Breast epithelium (tissue), 4 donors: ENCODE measurements at regions not wholly inside any gene's neighbourhood (a gene's known extent, or its start where the extent isn't known, plus 50 kb on each side); places are given as distances from the start of the nearest gene placed in this dataset.

Source experiments
- DNase-seq, 2 donors: peaks; one replicate each; pipeline ENCODE4 v3.0.0-alpha.2; 2019; ENCODE audit warnings: low spot score in 2 of 2
- H3K27ac ChIP-seq, 2 donors: fragments of 200-600 bp; sonication (generic) in 1 of 2; one replicate each; pipeline ENCODE4 v1.5.1; 2016 to 2019; ENCODE audit warnings: mild to moderate bottlenecking in 1 of 2
- H3K27me3 ChIP-seq, 2 donors: fragments of 200-600 bp; sonication (generic) in 1 of 2; one replicate each; pipeline versions ENCODE4 v1.5.1 to v1.6.0; 2017 to 2019; ENCODE audit warnings: control low read depth in 1 of 2, mild to moderate bottlenecking in 1 of 2
- H3K36me3 ChIP-seq: fragments of 200-600 bp; one replicate; pipeline ENCODE4 v1.5.1; 2019
- H3K4me1 ChIP-seq, 2 donors: fragments of 200-600 bp; sonication (generic); one replicate each; pipeline ENCODE4 v1.5.1; 2016 to 2019; ENCODE audit warnings: control low read depth in 1 of 2
- H3K4me3 ChIP-seq, 3 donors: fragments of 200-600 bp; sonication (generic); 1 replicate in 2 of 3; 2 replicates in 1 of 3; pipeline ENCODE4 v1.5.1; 2016 to 2019; ENCODE audit warnings: mild to moderate bottlenecking in 3 of 3, moderate library complexity in 2 of 3
- H3K9me3 ChIP-seq, 2 donors: fragments of 200-600 bp; sonication (generic) in 1 of 2; one replicate each; pipeline ENCODE4 v1.5.1; 2016 to 2019; ENCODE audit warnings: control low read depth in 1 of 2
- POLR2A ChIP-seq: fragments of 450-650 bp; IDR thresholded peaks from one replicate; pipeline ENCODE4 v1.6.1; 2016; ENCODE audit warnings: antibody characterized with exemption, mild to moderate bottlenecking, moderate library complexity
- POLR2AphosphoS5 ChIP-seq, 3 donors: sonication (generic); formaldehyde crosslinking; IDR thresholded peaks; one replicate each; pipeline ENCODE4 v1.6.1; 2017; ENCODE audit warnings: antibody characterized with exemption in 3 of 3
- intact Hi-C: fragments of 100-400 bp; cut with DNase I; formaldehyde crosslinking; loops from one replicate; pipeline ENCODE4 v1.15.1; 2023; ENCODE audit warnings: low total_unique reads
- TF ChIP-seq, protein P1 (sequence below), 3 donors: fragments of 450-650 bp; IDR thresholded peaks; one replicate each; pipeline ENCODE4 v1.5.1; 2016 to 2017; ENCODE audit warnings: antibody characterized with exemption in 3 of 3, mild to moderate bottlenecking in 3 of 3, moderate library complexity in 3 of 3

DNA sequence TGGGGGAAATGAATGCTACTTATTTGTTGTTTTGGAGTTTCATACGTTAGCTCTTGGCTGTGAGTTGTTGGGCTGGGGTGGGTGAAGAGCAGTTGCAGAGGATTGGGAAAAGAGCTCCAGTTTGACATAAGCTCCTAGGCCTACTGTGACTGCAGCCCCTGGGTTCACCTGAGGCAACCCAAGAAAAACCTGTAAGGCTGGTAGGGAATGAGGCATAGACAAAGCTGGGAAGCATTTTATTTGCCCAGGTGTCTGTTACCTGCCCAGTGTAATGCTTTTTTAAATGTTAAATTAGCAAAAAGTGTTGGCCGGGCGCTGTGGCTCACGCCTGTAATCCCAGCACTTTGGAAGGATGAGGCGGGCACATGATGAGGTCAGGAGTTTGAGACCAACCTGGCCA, 160.0 kb downstream of the FHIP1A start:
- Histone ChIP-seq H3K36me3 (no peaks in the 10 kb centered on the region), H3K27me3 (no peaks in the 10 kb centered on the region), H3K9me3 (no peaks in the 10 kb centered on the region), H3K4me3 (no peak overlapping the region), H3K4me1 (no peaks in the 10 kb centered on the region), H3K27ac (no peak overlapping the region)
- TF ChIP-seq POLR2A (no peak), POLR2AphosphoS5 (IDR thresholded peaks at IDR 0.05) (no peak)
- TF ChIP-seq, protein P1, sequence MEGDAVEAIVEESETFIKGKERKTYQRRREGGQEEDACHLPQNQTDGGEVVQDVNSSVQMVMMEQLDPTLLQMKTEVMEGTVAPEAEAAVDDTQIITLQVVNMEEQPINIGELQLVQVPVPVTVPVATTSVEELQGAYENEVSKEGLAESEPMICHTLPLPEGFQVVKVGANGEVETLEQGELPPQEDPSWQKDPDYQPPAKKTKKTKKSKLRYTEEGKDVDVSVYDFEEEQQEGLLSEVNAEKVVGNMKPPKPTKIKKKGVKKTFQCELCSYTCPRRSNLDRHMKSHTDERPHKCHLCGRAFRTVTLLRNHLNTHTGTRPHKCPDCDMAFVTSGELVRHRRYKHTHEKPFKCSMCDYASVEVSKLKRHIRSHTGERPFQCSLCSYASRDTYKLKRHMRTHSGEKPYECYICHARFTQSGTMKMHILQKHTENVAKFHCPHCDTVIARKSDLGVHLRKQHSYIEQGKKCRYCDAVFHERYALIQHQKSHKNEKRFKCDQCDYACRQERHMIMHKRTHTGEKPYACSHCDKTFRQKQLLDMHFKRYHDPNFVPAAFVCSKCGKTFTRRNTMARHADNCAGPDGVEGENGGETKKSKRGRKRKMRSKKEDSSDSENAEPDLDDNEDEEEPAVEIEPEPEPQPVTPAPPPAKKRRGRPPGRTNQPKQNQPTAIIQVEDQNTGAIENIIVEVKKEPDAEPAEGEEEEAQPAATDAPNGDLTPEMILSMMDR (IDR thresholded peaks at IDR 0.05), result no peak
- no peak for DNase-seq
- intact Hi-C loops, result no loop called here

DNA sequence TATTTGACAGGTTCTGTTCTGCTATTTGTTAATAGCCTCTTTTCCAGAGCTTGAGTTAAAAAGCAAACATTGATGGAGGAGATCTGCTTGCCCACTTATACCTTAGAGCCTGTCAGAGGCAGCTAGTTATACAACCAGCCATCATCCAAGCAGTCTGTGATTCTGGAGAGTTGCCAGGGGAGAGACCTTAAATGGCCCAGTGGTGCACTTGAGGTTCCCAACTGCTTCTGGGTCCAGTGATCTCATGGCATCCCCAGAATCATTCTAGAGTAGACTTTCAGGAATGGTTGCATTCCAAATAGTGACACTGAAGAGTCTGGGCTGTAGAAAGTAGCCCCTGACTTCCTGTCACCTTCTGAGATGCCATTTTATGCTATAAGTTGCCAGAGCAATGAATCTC, 160.7 kb downstream of the FHIP1A start:
- Histone ChIP-seq H3K27ac (no peak overlapping the region), H3K36me3 (no peaks in the 10 kb centered on the region), H3K4me3 (no peak overlapping the region), H3K4me1 (no peaks in the 10 kb centered on the region), H3K27me3 (no peaks in the 10 kb centered on the region), H3K9me3 (no peaks in the 10 kb centered on the region)
- no peak for DNase-seq
- TF ChIP-seq POLR2AphosphoS5 (IDR thresholded peaks at IDR 0.05) (no peak), POLR2A (no peak)
- TF ChIP-seq, protein P1 (IDR thresholded peaks at IDR 0.05), result no peak
- intact Hi-C loops, result no loop called here

DNA sequence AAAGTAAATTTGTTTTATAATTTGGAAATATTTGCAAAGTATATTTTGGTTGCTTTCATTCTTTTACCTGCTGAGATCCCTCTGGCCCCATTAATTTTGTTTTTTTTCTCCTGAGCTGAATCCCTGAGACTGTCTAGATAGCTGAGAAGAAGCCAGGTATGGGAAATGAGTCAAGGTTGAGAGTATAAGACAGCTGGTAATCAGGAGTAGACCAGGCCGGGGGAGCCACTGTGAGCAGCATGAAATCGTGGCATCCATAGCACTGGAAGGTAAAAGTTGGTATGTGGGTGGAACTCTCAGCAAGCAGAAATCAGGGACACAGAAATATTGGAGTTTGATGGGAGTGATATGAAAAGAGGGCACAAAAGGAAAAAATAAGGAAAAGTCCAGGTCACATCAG, 164.5 kb downstream of the FHIP1A start:
- TF ChIP-seq, protein P1 (IDR thresholded peaks at IDR 0.05), result no peak
- no peak for TF ChIP-seq POLR2AphosphoS5 (IDR thresholded peaks at IDR 0.05)
- no peak for TF ChIP-seq POLR2A
- DNase-seq, result no peak
- Histone ChIP-seq H3K9me3 (no peaks in the 10 kb centered on the region), H3K36me3 (no peaks in the 10 kb centered on the region), H3K27ac (no peak overlapping the region), H3K4me1 (no peaks in the 10 kb centered on the region), H3K27me3 (no peaks in the 10 kb centered on the region), H3K4me3 (no peak overlapping the region)
- intact Hi-C loops, result no loop called here

DNA sequence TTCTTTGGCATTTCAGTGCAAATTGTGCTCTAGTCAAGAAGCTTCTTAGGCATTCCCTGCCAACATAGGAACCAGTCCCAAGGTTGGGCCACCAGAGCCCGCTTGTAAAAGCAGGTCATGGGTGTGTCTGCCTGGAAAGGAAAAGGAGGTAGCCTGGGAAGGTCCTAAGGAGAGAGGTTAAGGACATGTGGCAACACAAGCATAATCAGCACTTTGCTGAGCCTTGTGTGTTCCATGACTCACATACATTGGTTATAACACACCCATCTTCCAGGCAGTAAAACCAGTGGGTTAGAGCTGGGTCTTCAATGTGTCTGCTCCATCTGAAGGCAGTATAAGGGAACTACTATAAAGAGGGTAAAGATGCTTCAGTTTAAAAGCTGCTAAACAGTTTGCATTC, 165.0 kb downstream of the FHIP1A start:
- no peaks in the 10 kb centered on the region for H3K9me3 ChIP-seq
- H3K4me3 ChIP-seq, result no peak overlapping the region
- H3K36me3 ChIP-seq, result no peaks in the 10 kb centered on the region
- H3K27ac ChIP-seq, result no peak overlapping the region
- DNase-seq, result no peak
- TF ChIP-seq POLR2AphosphoS5 (IDR thresholded peaks at IDR 0.05) (no peak), POLR2A (no peak)
- TF ChIP-seq, protein P1 (IDR thresholded peaks at IDR 0.05), result no peak
- intact Hi-C loops, result no loop called here
- H3K4me1 ChIP-seq, result no peaks in the 10 kb centered on the region
- H3K27me3 ChIP-seq, result no peaks in the 10 kb centered on the region

DNA sequence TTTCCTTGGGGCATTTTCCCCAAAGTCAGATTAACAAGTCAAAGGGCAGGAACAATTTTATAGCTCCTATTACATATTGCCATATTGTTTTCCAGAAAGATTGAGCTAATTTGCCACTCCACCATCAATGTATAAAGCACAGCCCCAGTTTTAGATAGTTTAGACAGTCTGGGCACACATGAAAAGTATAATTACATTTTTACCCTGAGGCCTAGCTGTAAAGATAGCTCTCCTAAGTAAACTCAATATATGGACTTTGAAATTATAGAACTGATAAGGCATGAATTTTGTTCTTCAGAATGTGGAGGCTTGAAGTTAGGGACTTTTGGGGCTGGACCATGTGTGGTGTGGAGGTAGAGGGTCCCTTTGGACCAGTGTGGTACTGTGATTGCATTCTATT, 166.0 kb downstream of the FHIP1A start:
- H3K9me3 ChIP-seq, result no peaks in the 10 kb centered on the region
- no peak for DNase-seq
- intact Hi-C loops, result no loop called here
- TF ChIP-seq POLR2A, result no peak
- TF ChIP-seq POLR2AphosphoS5 (IDR thresholded peaks at IDR 0.05), result no peak
- TF ChIP-seq, protein P1 (IDR thresholded peaks at IDR 0.05), result no peak
- H3K27ac ChIP-seq, result no peak overlapping the region
- no peaks in the 10 kb centered on the region for H3K4me1 ChIP-seq
- no peak overlapping the region for H3K4me3 ChIP-seq
- no peaks in the 10 kb centered on the region for H3K36me3 ChIP-seq
- H3K27me3 ChIP-seq, result no peaks in the 10 kb centered on the region
